Right atrium auricular region (tissue), 2 donors: ENCODE measurements at regions not wholly inside any gene's neighbourhood (a gene's known extent, or its start where the extent isn't known, plus 50 kb on each side); places are given as distances from the start of the nearest gene placed in this dataset.

Experiments
- DNase-seq: peaks from one replicate; pipeline ENCODE4 v3.0.0-alpha.2; 2019; ENCODE audit warnings: low spot score
- H3K27ac ChIP-seq, 2 donors: fragments of 200-600 bp; sonication (generic); 1 replicate in 1 of 2; 2 replicates in 1 of 2; pipeline ENCODE4 v1.5.1; 2016 to 2019
- H3K27me3 ChIP-seq, 2 donors: fragments of 200-600 bp; sonication (generic); one replicate each; pipeline versions ENCODE4 v1.5.1 to v1.6.0; 2017 to 2019
- H3K36me3 ChIP-seq: fragments of 200-600 bp; sonication (generic); one replicate; pipeline ENCODE4 v1.5.1; 2016
- H3K4me1 ChIP-seq, 2 donors: fragments of 200-600 bp; sonication (generic); one replicate each; pipeline versions ENCODE4 v1.5.1 to v1.6.0; 2017 to 2019
- H3K4me3 ChIP-seq, 2 donors: fragments of 200-600 bp; sonication (generic); 1 replicate in 1 of 2; 2 replicates in 1 of 2; pipeline ENCODE4 v1.5.1; 2017 to 2019; ENCODE audit warnings: mild to moderate bottlenecking in 1 of 2, moderate library complexity in 1 of 2
- H3K9me3 ChIP-seq, 2 donors: fragments of 200-600 bp; sonication (generic); one replicate each; pipeline ENCODE4 v1.5.1; 2019
- CTCF ChIP-seq, 2 donors: fragments of 200-600 bp; sonication (generic); IDR thresholded peaks; one replicate each; pipeline ENCODE4 v1.5.1; 2019; ENCODE audit warnings: antibody characterized with exemption in 2 of 2

DNA sequence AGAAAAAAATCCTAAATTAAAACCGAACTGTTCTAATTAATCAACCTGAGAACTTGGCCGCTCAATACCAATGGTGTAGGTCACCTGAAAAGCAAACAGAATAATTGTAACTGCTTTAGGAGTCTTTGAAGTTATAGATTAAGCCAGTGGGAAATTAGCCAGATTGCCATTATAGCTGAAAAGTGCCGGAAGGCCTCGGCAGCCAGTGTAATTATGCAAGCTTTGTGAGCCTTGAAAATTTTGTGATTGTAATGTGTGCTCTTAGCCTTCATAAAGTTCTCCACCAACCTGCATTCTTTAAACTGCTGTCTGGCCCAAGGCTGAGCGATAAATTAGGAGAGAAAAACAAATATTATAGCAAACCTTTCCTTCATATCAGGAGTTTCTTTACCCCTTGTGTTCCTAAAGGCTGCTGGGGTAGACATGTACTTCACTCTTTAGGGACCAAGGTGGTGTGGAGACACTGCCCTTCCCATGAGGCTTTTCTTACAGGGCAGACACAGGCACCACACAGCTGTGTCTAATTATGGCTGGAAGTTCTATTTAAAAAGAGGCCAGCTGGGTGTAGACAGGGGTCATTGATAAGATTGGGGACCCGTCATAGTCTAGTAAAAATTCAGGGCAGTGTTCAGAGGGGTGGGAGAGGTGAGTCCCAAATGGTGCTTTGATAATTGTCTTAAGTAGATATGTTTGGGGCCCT lies 991.2 kb downstream of the FLRT2 start:
- H3K27ac ChIP-seq = no peak overlapping the region
- no peaks in the 10 kb centered on the region for H3K9me3 ChIP-seq
- no peaks in the 10 kb centered on the region for H3K27me3 ChIP-seq
- no peaks in the 10 kb centered on the region for H3K36me3 ChIP-seq
- no peak for TF ChIP-seq CTCF (IDR thresholded peaks at IDR 0.05)
- no peak for DNase-seq
- no peaks in the 10 kb centered on the region for H3K4me1 ChIP-seq
- no peak overlapping the region for H3K4me3 ChIP-seq

- Histone ChIP-seq H3K36me3 (no peaks in the 10 kb centered on the region), H3K4me1 (no peaks in the 10 kb centered on the region), H3K9me3 (no peaks in the 10 kb centered on the region), H3K27me3 (no peaks in the 10 kb centered on the region), H3K27ac (no peak overlapping the region), H3K4me3 (no peak overlapping the region)
- DNase-seq = no peak
- no peak for TF ChIP-seq CTCF (IDR thresholded peaks at IDR 0.05)
These were observed 988.4 kb downstream of the FLRT2 start for GRCh38 chr14:86518298-86518697.

- H3K27me3 ChIP-seq = no peaks in the 10 kb centered on the region
- DNase-seq = no peak
- TF ChIP-seq CTCF (IDR thresholded peaks at IDR 0.05) = no peak
- no peaks in the 10 kb centered on the region for H3K9me3 ChIP-seq
- no peak overlapping the region for H3K27ac ChIP-seq
- no peaks in the 10 kb centered on the region for H3K36me3 ChIP-seq
- no peaks in the 10 kb centered on the region for H3K4me1 ChIP-seq
- no peak overlapping the region for H3K4me3 ChIP-seq
These were observed 985.3 kb downstream of the FLRT2 start for GRCh38 chr14:86515195-86515594.

DNA sequence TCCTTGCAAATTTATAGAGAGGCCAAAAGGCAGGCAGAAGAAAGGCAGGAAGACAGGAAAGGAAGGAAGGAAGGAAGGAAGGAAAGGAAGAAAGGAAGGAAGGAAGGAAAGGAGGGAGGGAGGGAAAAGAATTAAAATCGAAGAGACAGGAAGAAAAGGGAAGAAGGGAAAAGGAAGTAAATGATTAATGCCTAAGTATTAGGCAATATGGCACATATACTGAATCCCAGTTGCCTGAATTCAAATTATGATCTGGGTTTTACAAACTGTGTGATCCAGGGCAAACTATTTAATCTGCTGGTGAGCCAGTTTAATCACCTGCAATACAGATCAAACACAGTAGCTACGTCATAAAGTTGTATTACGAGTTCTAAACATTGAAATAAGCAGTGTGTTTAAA lies 983.6 kb downstream of the FLRT2 start:
- Histone ChIP-seq H3K9me3 (no peaks in the 10 kb centered on the region), H3K4me3 (no peak overlapping the region), H3K27ac (no peak overlapping the region), H3K4me1 (no peaks in the 10 kb centered on the region), H3K36me3 (no peaks in the 10 kb centered on the region), H3K27me3 (no peaks in the 10 kb centered on the region)
- no peak for TF ChIP-seq CTCF (IDR thresholded peaks at IDR 0.05)
- DNase-seq = no peak

DNA sequence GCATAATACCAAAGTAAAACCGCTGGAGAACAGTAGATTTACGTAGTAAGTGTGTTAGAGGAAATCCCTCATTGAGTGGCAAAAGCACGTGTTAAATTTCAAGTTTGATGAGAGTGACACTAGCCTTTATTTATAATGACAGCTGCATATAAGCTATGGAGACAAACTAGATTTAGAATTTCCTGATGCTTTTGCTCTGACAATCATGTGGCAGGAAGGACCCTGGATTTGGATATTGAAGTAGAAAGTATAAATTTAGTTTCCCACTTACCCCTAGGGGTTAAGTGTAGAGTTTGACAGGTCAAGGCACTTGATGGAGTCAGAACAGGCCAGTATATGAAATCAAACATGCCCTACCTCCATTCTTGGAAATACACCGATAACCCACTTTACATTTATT lies 983.1 kb downstream of the FLRT2 start:
- no peak overlapping the region for H3K4me3 ChIP-seq
- TF ChIP-seq CTCF (IDR thresholded peaks at IDR 0.05) = no peak

DNA sequence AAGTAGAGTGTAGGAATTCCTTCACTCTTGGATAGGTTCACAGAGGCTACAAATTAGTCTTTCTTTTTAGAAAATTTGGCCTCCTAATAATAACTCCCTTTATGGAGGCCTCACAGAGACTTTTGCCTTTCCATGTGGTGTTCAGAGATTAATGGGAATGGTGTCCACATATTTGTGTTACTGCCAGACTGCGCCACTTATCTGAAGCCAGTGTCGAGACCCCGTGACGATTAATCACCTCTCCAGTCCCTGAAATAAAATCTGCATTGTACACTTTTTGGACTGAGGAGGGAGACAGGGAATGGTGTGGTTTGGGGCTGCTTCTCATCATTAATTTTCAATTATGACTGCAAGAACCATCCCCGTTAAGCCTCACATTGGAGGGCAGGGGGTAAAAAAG lies 980.5 kb downstream of the FLRT2 start:
- Histone ChIP-seq H3K4me1 (no peaks in the 10 kb centered on the region), H3K4me3 (no peak overlapping the region), H3K27me3 (no peaks in the 10 kb centered on the region), H3K27ac (no peak overlapping the region), H3K9me3 (no peaks in the 10 kb centered on the region), H3K36me3 (no peaks in the 10 kb centered on the region)
- no peak for DNase-seq
- TF ChIP-seq CTCF (IDR thresholded peaks at IDR 0.05) = no peak

More for the DNA sequence above, 983.1 kb downstream of the FLRT2 start:
- Histone ChIP-seq H3K9me3 (no peaks in the 10 kb centered on the region), H3K27ac (no peak overlapping the region), H3K4me1 (no peaks in the 10 kb centered on the region), H3K27me3 (no peaks in the 10 kb centered on the region), H3K36me3 (no peaks in the 10 kb centered on the region)
- DNase-seq = no peak
